LHCN-M2 (cell line): ENCODE measurements at regions not wholly inside any gene's neighbourhood (a gene's known extent, or its start where the extent isn't known, plus 50 kb on each side); places are given as distances from the start of the nearest gene placed in this dataset.

ENCODE experiments used
- DNase-seq: peaks from one replicate; pipeline ENCODE4 v3.0.0-alpha.2; 2012; ENCODE audit warnings: low read depth

DNA sequence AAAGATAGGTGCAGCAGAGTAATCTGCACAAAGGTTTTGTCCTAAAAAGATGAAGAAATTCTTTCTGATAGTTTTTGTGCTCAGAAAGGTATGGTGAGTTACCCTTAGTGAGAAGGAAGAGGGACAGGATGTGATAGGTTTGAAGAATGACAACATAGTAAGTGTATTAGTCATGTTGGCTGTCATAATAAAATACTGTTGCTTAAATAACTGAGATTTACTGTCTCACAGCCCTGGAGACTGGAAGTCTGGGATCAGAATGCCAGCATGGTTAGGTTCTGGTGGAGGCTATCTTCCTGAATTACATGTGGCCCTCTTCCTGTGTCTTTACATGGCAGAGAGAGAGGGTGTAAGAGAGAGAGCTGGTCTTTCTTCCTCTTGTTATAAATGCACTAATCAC lies 965.2 kb downstream of the TTLL7 start:
- DNase-seq: peak; percentile 21

- DNase-seq: peak; percentile 31
Observed at GRCh38 chr1:83029916-83030315, 969.0 kb downstream of the TTLL7 start.

GRCh38 chr1:83029050-83029449 lies 969.9 kb downstream of the TTLL7 start:
- DNase-seq: no peak

DNA sequence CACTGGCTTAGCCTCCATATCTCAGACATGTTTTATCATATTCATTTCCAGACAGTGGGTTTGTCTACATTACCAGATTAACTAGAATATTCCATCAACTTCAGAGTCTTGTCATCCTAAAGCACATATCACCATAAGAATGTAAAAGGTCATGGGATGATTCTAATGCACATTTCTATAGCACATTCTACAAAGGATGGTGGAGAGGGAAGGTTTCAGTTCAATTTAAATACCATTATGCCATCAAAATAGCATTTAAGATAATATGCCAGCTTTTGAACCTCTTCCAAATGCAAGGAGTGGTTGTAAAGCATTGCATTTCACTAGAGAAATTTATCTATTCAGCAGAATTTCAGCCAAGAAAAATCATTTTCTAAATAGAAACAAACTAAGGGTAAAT lies 970.5 kb downstream of the TTLL7 start:
- no peak for DNase-seq

DNA sequence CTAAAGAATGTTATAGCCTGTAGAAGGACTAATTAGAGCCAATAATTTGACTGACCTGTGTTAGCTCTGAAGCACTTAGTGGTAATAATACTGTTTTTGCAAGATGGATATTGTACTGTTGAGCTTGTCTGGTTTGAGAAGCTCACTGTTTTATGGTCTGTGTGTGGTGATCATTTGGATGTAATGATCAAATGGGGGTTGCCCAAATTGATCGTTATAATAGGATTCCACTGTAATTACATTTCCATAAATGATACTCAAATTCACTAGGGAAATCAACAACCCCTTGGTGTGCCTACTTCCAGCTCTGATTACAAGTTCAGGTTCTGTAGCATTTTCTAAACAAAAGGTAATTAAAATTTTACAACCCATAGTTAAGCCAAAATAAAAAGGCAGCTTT lies 971.4 kb downstream of the TTLL7 start:
- DNase-seq: no peak

DNA sequence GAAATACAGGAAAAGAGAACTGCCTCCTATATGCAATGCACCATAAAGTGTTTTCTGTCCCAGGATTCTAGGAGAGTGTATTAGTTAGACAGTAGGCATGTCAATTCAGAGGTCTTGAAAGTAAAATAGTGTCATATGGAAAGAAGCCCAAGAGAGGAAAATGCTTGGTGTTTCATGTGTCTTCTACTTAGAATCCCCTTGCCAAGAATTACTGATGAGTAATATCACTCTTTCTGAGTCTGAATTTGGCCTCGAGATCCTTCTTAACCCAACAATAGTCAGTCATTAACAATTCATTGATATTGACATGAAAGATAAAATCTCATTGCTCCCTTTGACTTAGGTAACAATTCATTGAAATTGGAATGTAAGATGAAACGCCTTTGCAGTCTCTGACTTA lies 972.2 kb downstream of the TTLL7 start:
- DNase-seq: no peak

GRCh38 chr1:83024251-83024767 lies 974.6 kb downstream of the TTLL7 start:
- DNase-seq: no peak

DNA sequence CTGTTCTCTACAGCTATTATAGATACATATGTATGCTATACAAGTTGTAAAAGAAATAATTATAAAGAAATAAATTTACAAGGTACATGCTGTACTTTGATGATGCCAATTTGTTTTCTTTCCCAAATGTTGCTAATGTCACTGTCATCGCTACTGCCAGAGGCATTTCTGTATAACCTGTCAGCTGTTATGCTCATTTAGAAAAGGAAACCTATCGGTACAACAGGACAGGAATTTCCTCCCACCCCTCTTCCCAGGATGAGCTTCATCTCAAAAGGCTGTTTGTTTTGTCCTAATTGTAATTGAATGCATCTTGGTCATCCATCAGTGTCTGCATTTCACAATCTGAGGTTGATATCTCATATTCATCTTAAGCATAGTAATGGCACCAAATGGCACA lies 975.7 kb downstream of the TTLL7 start:
- no peak for DNase-seq

GRCh38 chr1:83022206-83022605 lies 976.7 kb downstream of the TTLL7 start:
- DNase-seq: no peak

DNA sequence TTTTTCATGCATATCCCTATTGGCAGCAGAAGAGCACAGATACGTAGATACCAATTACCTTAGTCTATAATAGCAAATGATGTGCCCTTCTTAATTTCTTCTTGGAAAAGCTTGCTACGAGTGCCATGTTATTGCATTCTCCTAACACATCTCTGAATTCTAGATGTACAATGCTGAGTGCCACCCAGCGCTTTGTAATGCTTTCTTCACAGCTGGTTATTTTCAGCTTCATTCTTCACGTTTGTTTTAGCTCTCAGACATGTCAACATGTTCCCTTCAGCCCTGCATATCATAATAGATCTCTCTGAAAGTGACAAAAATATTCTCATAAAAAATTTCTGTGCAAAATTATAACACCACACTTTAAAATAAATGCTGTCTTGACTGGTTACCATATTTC lies 981.2 kb downstream of the TTLL7 start:
- DNase-seq: no peak

DNA sequence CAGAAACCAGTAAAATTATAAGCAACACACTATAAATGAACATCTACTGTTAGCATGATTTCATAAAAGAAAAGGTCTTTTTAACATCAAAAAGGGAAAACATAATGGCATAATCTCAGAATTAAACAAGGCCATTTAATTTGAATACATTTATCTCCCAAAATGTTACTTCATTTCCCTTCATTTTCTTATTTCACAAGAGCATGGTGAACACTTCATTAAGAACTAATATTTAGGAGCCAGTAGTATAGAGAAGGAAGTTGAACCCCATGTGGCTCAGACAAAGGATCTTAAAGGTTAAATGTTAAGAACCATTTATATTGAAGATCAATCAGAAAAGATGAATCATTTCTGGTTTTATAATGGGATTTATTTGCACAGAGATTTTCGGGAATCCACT lies 981.7 kb downstream of the TTLL7 start:
- no peak for DNase-seq

DNA sequence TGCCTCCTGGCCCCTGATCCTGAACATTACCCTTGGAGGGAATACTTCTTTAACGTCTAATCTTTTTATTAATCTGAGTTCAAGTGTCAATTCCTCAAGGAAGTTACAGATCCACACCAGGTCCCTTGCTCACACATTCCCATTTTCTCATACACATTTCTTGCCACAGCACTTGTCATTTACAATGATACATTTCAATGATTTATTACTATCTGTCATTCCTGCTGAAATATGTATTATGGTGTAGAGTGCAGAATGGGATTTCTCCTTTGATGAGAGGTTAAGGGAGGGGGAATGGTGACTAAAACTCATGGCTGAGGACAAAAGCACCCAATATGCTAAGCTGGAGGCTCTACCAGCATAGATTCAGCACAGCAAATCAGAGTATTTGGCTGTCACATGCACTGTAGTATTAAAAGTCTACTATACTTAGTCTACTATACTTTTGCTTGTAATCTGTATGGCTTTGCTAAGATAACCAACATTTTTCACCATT lies 982.5 kb downstream of the TTLL7 start:
- DNase-seq: no peak

- DNase-seq: no peak
Observed at GRCh38 chr1:83015163-83015562, 983.8 kb downstream of the TTLL7 start.

DNA sequence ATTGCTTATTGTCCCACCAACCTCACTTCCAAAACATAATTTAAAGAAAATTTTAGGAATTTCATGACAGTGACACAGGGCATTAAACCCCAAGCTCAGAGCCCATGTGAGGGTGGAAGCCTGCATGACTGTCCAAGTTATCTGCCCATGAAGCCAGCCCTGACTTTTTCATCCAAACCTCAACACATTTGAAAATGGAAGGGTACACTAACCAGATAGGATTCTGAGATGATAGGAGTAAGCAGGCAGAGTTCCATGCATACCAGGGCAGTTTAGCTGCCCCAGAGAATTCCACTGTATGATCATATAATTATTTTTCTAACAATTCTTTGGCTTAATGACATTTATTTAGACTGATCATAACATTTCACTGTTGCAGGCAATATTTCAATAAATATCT lies 986.0 kb downstream of the TTLL7 start:
- DNase-seq: no peak

- no peak for DNase-seq
Observed at GRCh38 chr1:83011265-83011664, 987.7 kb downstream of the TTLL7 start.

GRCh38 chr1:83006271-83006670 lies 992.7 kb downstream of the TTLL7 start:
- DNase-seq: no peak

GRCh38 chr1:83000286-83000685 lies 998.6 kb downstream of the TTLL7 start:
- no peak for DNase-seq

- DNase-seq: no peak
Observed at GRCh38 chr1:82995951-82996350, 1003.0 kb downstream of the TTLL7 start.

GRCh38 chr1:82994616-82995263 lies 1004.2 kb downstream of the TTLL7 start:
- no peak for DNase-seq

GRCh38 chr1:82991569-82991968 lies 1007.4 kb downstream of the TTLL7 start:
- DNase-seq: no peak

- no peak for DNase-seq
Observed at GRCh38 chr1:82979593-82980236, 1019.2 kb downstream of the TTLL7 start.

DNA sequence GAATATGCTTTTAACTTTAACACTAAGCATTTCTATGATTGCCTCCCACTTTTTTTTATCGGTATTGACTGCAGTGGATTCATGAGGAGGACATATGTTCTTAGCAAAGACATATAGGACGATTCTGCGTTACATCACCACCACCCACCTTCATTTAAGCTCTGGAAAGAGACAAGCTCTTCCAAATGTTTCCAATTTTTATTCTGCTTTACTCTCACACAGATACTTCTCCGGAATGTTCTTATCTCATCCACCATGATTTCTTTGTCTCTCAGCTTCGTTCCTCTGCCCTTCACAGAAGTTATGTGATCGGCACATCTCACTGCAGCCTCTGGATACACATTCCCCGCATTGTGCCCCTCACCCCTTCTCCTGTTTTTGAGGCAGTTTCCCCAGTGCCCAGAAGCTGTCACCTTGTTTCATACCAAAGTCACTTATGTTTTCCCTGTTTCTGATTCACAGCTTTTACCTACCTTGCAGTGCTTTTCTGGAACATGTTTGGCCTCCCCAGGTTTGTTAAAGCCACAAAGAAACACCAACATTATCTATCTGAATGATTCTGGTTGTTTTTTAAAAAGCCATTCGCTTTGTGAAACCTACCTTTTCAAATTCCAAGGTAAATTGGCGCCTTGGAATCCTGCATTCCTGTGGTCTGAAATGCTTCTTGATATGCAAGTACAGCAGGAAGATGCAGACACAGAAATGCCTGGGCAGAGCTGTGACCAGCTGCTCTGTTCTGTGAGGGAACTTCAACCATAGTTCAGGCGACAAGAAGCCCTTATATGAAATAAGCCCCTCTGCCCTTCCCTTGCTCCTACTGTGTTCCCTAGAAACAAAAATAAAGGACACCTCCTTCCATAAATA lies 1020.2 kb downstream of the TTLL7 start:
- no peak for DNase-seq
